Ishikawa (cell line): ENCODE measurements at regions not wholly inside any gene's neighbourhood (a gene's known extent, or its start where the extent isn't known, plus 50 kb on each side); places are given as distances from the start of the nearest gene placed in this dataset.

Experiments used
- CEBPB ChIP-seq: IDR thresholded peaks from 2 replicates; pipeline ENCODE4 v1.6.1; 2012
- CREB1 ChIP-seq: IDR thresholded peaks from 2 replicates; pipeline ENCODE4 v1.6.1; 2012; ENCODE audit warnings: low read depth
- EP300 ChIP-seq: IDR thresholded peaks from 2 replicates; pipeline ENCODE4 v1.6.1; 2012; ENCODE audit warnings: borderline replicate concordance
- FOXM1 ChIP-seq: IDR thresholded peaks from 2 replicates; pipeline ENCODE4 v1.6.1; 2012; ENCODE audit warnings: low read depth, borderline replicate concordance
- NFIC ChIP-seq: IDR thresholded peaks from 2 replicates; pipeline ENCODE4 v1.6.1; 2012
- RAD21 ChIP-seq: IDR thresholded peaks from 2 replicates; pipeline ENCODE4 v1.6.1; 2012; ENCODE audit warnings: low read depth
- TAF1 ChIP-seq: IDR thresholded peaks from 2 replicates; pipeline ENCODE4 v1.6.1; 2012; ENCODE audit warnings: low read depth, mild to moderate bottlenecking
- TEAD4 ChIP-seq: IDR thresholded peaks from 2 replicates; pipeline ENCODE4 v1.6.1; 2012
- USF1 ChIP-seq: IDR thresholded peaks from 2 replicates; pipeline ENCODE4 v1.6.1; 2012
- TF ChIP-seq, protein P1 (sequence below): IDR thresholded peaks from 2 replicates; pipeline ENCODE4 v1.6.1; 2012; ENCODE audit warnings: low read depth, mild to moderate bottlenecking

DNA sequence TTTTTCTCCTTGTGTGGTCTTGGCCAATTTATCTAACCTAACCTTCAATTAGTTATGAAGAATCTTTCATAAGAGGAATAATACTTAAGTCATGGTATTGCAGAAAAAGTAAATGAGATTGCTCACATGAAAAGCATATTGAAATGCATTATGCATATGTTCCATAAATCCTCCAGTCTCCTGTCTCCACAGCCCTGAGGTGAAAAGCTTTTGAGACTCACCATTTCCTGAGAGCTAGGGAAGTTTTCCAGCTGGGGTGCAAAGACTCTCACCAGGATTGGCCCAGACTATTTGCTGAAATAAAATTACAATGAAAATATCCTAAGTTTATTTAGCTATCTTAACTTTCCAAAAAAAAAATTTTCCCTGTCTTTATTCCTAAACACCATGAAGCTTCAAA lies 723.8 kb upstream of the FLRT2 start:
- TF ChIP-seq USF1 (no peak), RAD21 (no peak), FOXM1 (no peak), EP300 (no peak), TAF1 (no peak), NFIC (no peak), TEAD4 (no peak), CEBPB (no peak), CREB1 (no peak)
- TF ChIP-seq, protein P1, sequence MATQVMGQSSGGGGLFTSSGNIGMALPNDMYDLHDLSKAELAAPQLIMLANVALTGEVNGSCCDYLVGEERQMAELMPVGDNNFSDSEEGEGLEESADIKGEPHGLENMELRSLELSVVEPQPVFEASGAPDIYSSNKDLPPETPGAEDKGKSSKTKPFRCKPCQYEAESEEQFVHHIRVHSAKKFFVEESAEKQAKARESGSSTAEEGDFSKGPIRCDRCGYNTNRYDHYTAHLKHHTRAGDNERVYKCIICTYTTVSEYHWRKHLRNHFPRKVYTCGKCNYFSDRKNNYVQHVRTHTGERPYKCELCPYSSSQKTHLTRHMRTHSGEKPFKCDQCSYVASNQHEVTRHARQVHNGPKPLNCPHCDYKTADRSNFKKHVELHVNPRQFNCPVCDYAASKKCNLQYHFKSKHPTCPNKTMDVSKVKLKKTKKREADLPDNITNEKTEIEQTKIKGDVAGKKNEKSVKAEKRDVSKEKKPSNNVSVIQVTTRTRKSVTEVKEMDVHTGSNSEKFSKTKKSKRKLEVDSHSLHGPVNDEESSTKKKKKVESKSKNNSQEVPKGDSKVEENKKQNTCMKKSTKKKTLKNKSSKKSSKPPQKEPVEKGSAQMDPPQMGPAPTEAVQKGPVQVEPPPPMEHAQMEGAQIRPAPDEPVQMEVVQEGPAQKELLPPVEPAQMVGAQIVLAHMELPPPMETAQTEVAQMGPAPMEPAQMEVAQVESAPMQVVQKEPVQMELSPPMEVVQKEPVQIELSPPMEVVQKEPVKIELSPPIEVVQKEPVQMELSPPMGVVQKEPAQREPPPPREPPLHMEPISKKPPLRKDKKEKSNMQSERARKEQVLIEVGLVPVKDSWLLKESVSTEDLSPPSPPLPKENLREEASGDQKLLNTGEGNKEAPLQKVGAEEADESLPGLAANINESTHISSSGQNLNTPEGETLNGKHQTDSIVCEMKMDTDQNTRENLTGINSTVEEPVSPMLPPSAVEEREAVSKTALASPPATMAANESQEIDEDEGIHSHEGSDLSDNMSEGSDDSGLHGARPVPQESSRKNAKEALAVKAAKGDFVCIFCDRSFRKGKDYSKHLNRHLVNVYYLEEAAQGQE: no peak
